MCF 10A (cell line): ENCODE measurements at regions not wholly inside any gene's neighbourhood (a gene's known extent, or its start where the extent isn't known, plus 50 kb on each side); places are given as distances from the start of the nearest gene placed in this dataset.

Experiments
- BruUV-seq: library from RNA; stranded (reverse); fragments of 400-500 nt; replicated peaks from 2 replicates; lab custom pipeline; 2021; lab: Mats Ljungman, UMichigan
- CTCF ChIA-PET: fragments of 300-600 bp; sonication (Branson Sonifier 250); formaldehyde crosslinking; extraction: SDS; loops from one replicate; lab custom pipeline; 2021; ENCODE audit warnings: antibody characterized with exemption, inconsistent platforms; lab: Yijun Ruan, JAX
- POLR2A ChIA-PET: fragments of 300-600, 350-650 bp; sonication (Branson Sonifier 250); formaldehyde crosslinking; extraction: SDS; loops from one replicate; lab custom pipeline; 2020; ENCODE audit warnings: antibody characterized with exemption, inconsistent platforms; lab: Yijun Ruan, JAX
- DNase-seq: peaks from one replicate; pipeline ENCODE4 v3.0.0-alpha.2; 2018; ENCODE audit not compliant: unreplicated experiment
- H3K27ac Mint-ChIP-seq: one replicate; pipeline ENCODE4 v1.8.0; 2022; ENCODE audit warnings: mild to moderate bottlenecking, low read depth, mixed read lengths; ENCODE audit not compliant: unreplicated experiment
- H3K27me3 Mint-ChIP-seq: one replicate; pipeline ENCODE4 v1.8.0; 2022; ENCODE audit warnings: mixed read lengths; ENCODE audit not compliant: insufficient read depth, unreplicated experiment
- H3K36me3 Mint-ChIP-seq: one replicate; pipeline ENCODE4 v1.8.0; 2022; ENCODE audit warnings: mild to moderate bottlenecking, moderate library complexity, mixed read lengths; ENCODE audit not compliant: insufficient read depth, unreplicated experiment
- H3K4me1 Mint-ChIP-seq: one replicate; pipeline ENCODE4 v1.8.0; 2022; ENCODE audit warnings: mixed read lengths; ENCODE audit not compliant: insufficient read depth, unreplicated experiment
- H3K4me3 Mint-ChIP-seq: one replicate; pipeline ENCODE4 v1.8.0; 2022; ENCODE audit warnings: mild to moderate bottlenecking, moderate library complexity, mixed read lengths; ENCODE audit not compliant: unreplicated experiment
- H3K9me3 Mint-ChIP-seq: one replicate; pipeline ENCODE4 v1.8.0; 2022; ENCODE audit warnings: mixed read lengths; ENCODE audit not compliant: unreplicated experiment
- intact Hi-C: fragments of 100-400 bp; cut with micrococcal nuclease; formaldehyde crosslinking; loops from 2 replicates; pipeline ENCODE4 v1.14.1; 2022
- TF ChIP-seq, protein P1 (sequence below): fragments of 200-600 bp; IDR thresholded peaks from one replicate; pipeline ENCODE4 v1.8.0; 2022; ENCODE audit warnings: antibody characterized with exemption, mild to moderate bottlenecking; ENCODE audit not compliant: unreplicated experiment

DNA sequence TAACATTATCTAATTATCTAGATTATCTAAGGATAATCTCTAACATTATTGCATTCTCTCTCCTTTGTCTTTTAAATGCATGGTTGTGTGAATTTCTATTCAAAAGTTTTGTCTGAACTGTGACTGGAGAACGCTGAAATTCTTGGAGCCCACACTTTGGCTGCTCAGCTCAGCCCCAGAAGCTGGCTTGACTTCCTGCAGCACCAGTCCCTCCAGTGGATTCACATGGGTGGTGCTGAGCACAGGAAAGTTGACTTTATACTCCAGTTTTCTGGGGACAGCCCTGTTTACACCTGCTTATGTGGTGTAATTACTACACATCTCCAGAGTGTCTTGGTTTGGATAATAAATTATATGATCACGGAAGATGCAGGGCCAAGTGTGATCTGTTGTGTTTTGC, 255.1 kb upstream of the NOX3 start:
- Mint-ChIP-seq H3K36me3 (no peaks in the 10 kb centered on the region), H3K27me3 (peaks cover 14% of the 10 kb centered on the region), H3K4me3 (no peak overlapping the region), H3K27ac (no peak overlapping the region), H3K4me1 (no peaks in the 10 kb centered on the region), H3K9me3 (no peaks in the 10 kb centered on the region)
- intact Hi-C loops = no loop called here
- POLR2A ChIA-PET = no interaction called here
- TF ChIP-seq, protein P1, sequence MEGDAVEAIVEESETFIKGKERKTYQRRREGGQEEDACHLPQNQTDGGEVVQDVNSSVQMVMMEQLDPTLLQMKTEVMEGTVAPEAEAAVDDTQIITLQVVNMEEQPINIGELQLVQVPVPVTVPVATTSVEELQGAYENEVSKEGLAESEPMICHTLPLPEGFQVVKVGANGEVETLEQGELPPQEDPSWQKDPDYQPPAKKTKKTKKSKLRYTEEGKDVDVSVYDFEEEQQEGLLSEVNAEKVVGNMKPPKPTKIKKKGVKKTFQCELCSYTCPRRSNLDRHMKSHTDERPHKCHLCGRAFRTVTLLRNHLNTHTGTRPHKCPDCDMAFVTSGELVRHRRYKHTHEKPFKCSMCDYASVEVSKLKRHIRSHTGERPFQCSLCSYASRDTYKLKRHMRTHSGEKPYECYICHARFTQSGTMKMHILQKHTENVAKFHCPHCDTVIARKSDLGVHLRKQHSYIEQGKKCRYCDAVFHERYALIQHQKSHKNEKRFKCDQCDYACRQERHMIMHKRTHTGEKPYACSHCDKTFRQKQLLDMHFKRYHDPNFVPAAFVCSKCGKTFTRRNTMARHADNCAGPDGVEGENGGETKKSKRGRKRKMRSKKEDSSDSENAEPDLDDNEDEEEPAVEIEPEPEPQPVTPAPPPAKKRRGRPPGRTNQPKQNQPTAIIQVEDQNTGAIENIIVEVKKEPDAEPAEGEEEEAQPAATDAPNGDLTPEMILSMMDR = no peak
- CTCF ChIA-PET = no interaction called here
- no peak for DNase-seq
- BruUV-seq = no TSS peak

DNA sequence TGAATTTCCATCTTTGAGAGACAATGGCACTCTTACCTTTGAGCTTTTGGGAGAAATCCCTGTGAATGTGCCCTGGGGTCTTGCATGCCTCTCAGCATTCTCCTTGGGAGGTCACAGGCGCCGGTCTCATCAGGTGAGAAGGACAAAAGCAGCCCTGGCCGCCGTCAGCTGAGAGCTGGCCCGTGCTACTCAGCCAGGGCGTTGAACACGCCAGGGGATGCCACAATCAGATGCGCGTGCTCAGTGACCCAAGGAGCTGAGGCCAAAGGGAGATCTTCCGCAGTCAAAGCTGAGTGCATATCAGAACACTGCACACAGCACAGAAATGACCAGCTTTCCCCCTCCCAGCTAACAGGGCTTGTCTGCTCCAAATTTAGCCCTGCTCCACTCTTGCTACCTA, 253.6 kb upstream of the NOX3 start:
- DNase-seq = no peak
- no peaks in the 10 kb centered on the region for H3K9me3 Mint-ChIP-seq
- intact Hi-C loops = no loop called here
- ChIA-PET POLR2A (no interaction called here), CTCF (interaction anchor here (0.9 kb wide), 1 partner anchor 19 kb away, joined by 3 read pairs; no protein-coding TSS in a partner anchor)
- TF ChIP-seq, protein P1 = no peak
- H3K27ac Mint-ChIP-seq = no peak overlapping the region
- H3K27me3 Mint-ChIP-seq = no peaks in the 10 kb centered on the region
- BruUV-seq = no TSS peak
- no peaks in the 10 kb centered on the region for H3K36me3 Mint-ChIP-seq
- H3K4me1 Mint-ChIP-seq = no peaks in the 10 kb centered on the region
- no peak overlapping the region for H3K4me3 Mint-ChIP-seq

DNA sequence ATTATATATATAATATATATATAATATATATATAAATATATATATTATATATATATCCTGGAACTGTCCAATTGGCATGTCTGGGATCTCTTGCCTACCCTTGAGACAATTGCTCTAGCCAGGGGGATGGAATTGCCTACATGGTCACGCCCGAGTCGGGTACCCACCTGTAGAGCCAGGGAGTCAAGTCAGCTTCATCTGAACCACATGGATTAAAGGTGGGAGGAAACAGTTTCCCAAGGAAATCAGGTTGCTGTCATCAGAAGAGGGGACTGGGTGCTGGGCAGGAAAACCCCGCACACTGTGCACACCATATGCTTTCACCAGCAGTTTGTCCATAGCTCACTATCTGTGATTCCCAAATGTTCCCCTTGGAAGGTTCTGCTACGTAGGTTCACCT, 252.5 kb upstream of the NOX3 start:
- no peaks in the 10 kb centered on the region for H3K36me3 Mint-ChIP-seq
- BruUV-seq = no TSS peak
- TF ChIP-seq, protein P1 = no peak
- ChIA-PET POLR2A (no interaction called here), CTCF (interaction anchor here (0.5 kb wide), 1 partner anchor 614 kb away, joined by 3 read pairs; no protein-coding TSS in a partner anchor)
- H3K27me3 Mint-ChIP-seq = no peaks in the 10 kb centered on the region
- H3K9me3 Mint-ChIP-seq = no peaks in the 10 kb centered on the region
- H3K4me1 Mint-ChIP-seq = no peaks in the 10 kb centered on the region
- no peak overlapping the region for H3K27ac Mint-ChIP-seq
- intact Hi-C loops = no loop called here
- no peak for DNase-seq
- H3K4me3 Mint-ChIP-seq = no peak overlapping the region

DNA sequence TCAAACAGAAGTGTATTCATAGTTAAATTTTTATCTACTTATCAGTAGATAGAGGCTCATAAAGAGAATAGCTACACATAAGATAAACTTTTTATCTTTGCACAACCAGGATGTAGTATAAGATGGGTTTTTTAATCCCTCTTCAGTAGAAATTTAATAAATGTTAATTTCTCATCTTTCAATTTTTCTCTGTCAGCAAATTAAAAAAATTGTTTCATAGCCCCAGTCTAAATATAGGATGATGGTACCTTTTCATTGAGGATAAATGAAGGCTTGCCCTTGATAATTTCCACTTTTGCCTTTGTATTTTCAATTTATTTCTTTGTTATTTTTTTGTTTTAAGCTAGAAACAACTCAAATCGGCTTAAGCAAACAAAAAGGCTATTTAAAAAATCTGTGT, 251.2 kb upstream of the NOX3 start:
- Mint-ChIP-seq H3K4me1 (no peaks in the 10 kb centered on the region), H3K9me3 (no peaks in the 10 kb centered on the region), H3K27me3 (no peaks in the 10 kb centered on the region), H3K36me3 (no peaks in the 10 kb centered on the region), H3K27ac (no peak overlapping the region), H3K4me3 (no peak overlapping the region)
- ChIA-PET POLR2A (no interaction called here), CTCF (interaction anchor here (0.6 kb wide), 2 partner anchors 358 to 381 kb away, joined by 3 read pairs; no protein-coding TSS in a partner anchor)
- TF ChIP-seq, protein P1 = no peak
- intact Hi-C loops = no loop called here
- BruUV-seq = no TSS peak
- no peak for DNase-seq
